Renal cortical epithelial cell (primary cell): ENCODE measurements at regions not wholly inside any gene's neighbourhood (a gene's known extent, or its start where the extent isn't known, plus 50 kb on each side); places are given as distances from the start of the nearest gene placed in this dataset.
A peak's percentile ranks its signal among the peaks of the same experiment; 100 is the strongest.
"Not testable (repeated sequence)": the region's sequence is repeated elsewhere in the genome, so short reads cannot be mapped to it uniquely, and the experiment has no call there.

Experiments
- DNase-seq: peaks from one replicate; pipeline ENCODE4 v3.0.0-alpha.2; 2011; ENCODE audit warnings: low read depth

GRCh38 chr5:82605441-82605973, 327.4 kb upstream of the RPS23 start:
- DNase-seq, result no peak

GRCh38 chr5:82603033-82603987, 325.2 kb upstream of the RPS23 start:
- peak; percentile 78 for DNase-seq

GRCh38 chr5:82601861-82602260, 323.7 kb upstream of the RPS23 start:
- no peak for DNase-seq

- peak; percentile 89 for DNase-seq
These were observed 322.9 kb upstream of the RPS23 start for GRCh38 chr5:82601077-82601476.

- DNase-seq, result no peak
These were observed 321.5 kb upstream of the RPS23 start for GRCh38 chr5:82599692-82600091.

- DNase-seq, result no peak
These were observed 320.9 kb upstream of the RPS23 start for GRCh38 chr5:82599030-82599429.

- DNase-seq, result no peak
These were observed 319.3 kb upstream of the RPS23 start for GRCh38 chr5:82597437-82597836.

GRCh38 chr5:82596451-82596850, 318.3 kb upstream of the RPS23 start:
- no peak for DNase-seq

- peak; percentile 72 for DNase-seq
These were observed 317.0 kb upstream of the RPS23 start for GRCh38 chr5:82595113-82595512.

- DNase-seq, result no peak
These were observed 315.9 kb upstream of the RPS23 start for GRCh38 chr5:82594097-82594496.

- peak; percentile 66 for DNase-seq
These were observed 315.3 kb upstream of the RPS23 start for GRCh38 chr5:82593481-82593880.

GRCh38 chr5:82591021-82591515, 312.9 kb upstream of the RPS23 start:
- DNase-seq, result no peak

- DNase-seq, result no peak
These were observed 312.0 kb upstream of the RPS23 start for GRCh38 chr5:82590112-82590511.

- DNase-seq, result peak; percentile 83
These were observed 308.6 kb upstream of the RPS23 start for GRCh38 chr5:82586661-82587310.

GRCh38 chr5:82586181-82586580, 308.0 kb upstream of the RPS23 start:
- no peak for DNase-seq

GRCh38 chr5:82584631-82585030, 306.5 kb upstream of the RPS23 start:
- no peak for DNase-seq

GRCh38 chr5:82583331-82583730, 305.2 kb upstream of the RPS23 start:
- DNase-seq, result not testable (repeated sequence)

- DNase-seq, result peak; percentile 91
These were observed 286.8 kb upstream of the RPS23 start for GRCh38 chr5:82564963-82565362.

- DNase-seq, result peak; percentile 20
These were observed 285.6 kb upstream of the RPS23 start for GRCh38 chr5:82563745-82564144.

- no peak for DNase-seq
These were observed 284.6 kb upstream of the RPS23 start for GRCh38 chr5:82562696-82563240.

- DNase-seq, result no peak
These were observed 283.6 kb upstream of the RPS23 start for GRCh38 chr5:82561797-82562196.

- peak; percentile 92 for DNase-seq
These were observed 282.8 kb upstream of the RPS23 start for GRCh38 chr5:82560969-82561368.
